ENCODE measurements at regions not wholly inside any gene's neighbourhood (a gene's known extent, or its start where the extent isn't known, plus 50 kb on each side); places are given as distances from the start of the nearest gene placed in this dataset.

- TF ChIP-seq POLR2A (IDR thresholded peaks at IDR 0.05) (no peak), CTCF (IDR thresholded peaks at IDR 0.05) (no peak), EP300 (IDR thresholded peaks at IDR 0.05) (no peak)
Observed at GRCh38 chr10:114764656-114765055, 56.9 kb upstream of the FHIP2A start.
